ENCODE measurements at regions not wholly inside any gene's neighbourhood (a gene's known extent, or its start where the extent isn't known, plus 50 kb on each side); places are given as distances from the start of the nearest gene placed in this dataset.

DNA sequence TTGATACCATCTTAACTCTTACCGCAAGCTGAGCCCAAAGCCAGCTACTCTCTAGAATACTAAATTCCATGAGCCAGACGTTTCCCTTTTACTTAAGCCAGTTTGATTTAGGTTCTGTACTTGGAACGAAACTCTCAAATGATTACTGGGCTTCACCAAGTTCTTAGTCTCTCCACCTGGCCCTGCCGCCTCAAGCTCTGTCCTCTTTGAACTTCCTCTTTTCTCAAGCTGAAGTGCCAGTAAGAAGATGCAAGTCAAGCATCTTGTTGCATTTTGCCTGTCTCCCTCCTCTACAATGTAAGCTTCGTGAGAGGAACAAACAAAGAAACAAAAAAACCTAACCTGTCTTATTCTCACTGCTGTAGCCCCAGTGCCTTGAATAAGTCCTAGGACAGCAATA is 358.2 kb upstream of the NPVF start:
- Histone ChIP-seq H3K36me3 (no peaks in the 10 kb centered on the region), H3K27ac (no peak overlapping the region), H3K9me3 (no peaks in the 10 kb centered on the region), H3K4me3 (no peak overlapping the region), H3K4me1 (no peaks in the 10 kb centered on the region), H3K27me3 (no peaks in the 10 kb centered on the region)
- DNase-seq, result no peak
- TF ChIP-seq POLR2A (IDR thresholded peaks at IDR 0.05), result no peak
- intact Hi-C loops (cut with DNase I), result no loop called here
- WGBS, 2 donors, result 68 to 72% methylated on average over 5 of the region's 5 CpGs

DNA sequence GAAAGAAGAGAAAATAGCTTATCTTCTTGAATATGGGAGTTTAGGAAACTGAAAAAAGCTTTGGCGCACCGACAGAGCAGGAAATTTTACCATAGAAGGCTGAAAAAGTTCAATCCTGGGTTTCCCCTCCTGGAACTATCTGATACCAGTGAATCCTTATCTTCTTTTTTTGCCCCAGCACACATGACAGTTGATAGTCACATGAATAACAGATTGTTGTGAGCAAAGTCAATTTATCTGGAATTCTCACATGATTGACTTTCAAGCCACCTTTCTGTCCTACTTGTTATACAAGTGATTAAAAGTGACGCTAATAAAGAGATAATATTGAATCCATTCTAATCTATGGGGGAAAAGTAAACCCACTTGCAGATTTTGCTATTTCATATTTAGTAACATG is 365.8 kb upstream of the NPVF start:
- no peak overlapping the region for H3K27ac ChIP-seq
- intact Hi-C loops (cut with DNase I), result no loop called here
- H3K9me3 ChIP-seq, result no peaks in the 10 kb centered on the region
- no peak for DNase-seq
- H3K36me3 ChIP-seq, result no peaks in the 10 kb centered on the region
- WGBS, 2 donors, result 59 to 90% methylated on average over 3 of the region's 3 CpGs
- H3K27me3 ChIP-seq, result no peaks in the 10 kb centered on the region
- peaks cover 0 to 9% (median 5%) of the 10 kb centered on the region in 3 donors for H3K4me1 ChIP-seq
- no peak overlapping the region for H3K4me3 ChIP-seq
- no peak for TF ChIP-seq POLR2A (IDR thresholded peaks at IDR 0.05)
- TF ChIP-seq, protein P1, sequence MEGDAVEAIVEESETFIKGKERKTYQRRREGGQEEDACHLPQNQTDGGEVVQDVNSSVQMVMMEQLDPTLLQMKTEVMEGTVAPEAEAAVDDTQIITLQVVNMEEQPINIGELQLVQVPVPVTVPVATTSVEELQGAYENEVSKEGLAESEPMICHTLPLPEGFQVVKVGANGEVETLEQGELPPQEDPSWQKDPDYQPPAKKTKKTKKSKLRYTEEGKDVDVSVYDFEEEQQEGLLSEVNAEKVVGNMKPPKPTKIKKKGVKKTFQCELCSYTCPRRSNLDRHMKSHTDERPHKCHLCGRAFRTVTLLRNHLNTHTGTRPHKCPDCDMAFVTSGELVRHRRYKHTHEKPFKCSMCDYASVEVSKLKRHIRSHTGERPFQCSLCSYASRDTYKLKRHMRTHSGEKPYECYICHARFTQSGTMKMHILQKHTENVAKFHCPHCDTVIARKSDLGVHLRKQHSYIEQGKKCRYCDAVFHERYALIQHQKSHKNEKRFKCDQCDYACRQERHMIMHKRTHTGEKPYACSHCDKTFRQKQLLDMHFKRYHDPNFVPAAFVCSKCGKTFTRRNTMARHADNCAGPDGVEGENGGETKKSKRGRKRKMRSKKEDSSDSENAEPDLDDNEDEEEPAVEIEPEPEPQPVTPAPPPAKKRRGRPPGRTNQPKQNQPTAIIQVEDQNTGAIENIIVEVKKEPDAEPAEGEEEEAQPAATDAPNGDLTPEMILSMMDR (IDR thresholded peaks at IDR 0.05), result no peak

GRCh38 chr7:25594728-25595127 is 366.4 kb upstream of the NPVF start:
- intact Hi-C loops (cut with DNase I), result no loop called here
- TF ChIP-seq, protein P1 (IDR thresholded peaks at IDR 0.05), result no peak
- TF ChIP-seq POLR2A (IDR thresholded peaks at IDR 0.05), result no peak
- H3K4me3 ChIP-seq, result no peak overlapping the region
- peaks cover 0 to 9% (median 5%) of the 10 kb centered on the region in 3 donors for H3K4me1 ChIP-seq
- H3K27ac ChIP-seq, result no peak overlapping the region
- no peaks in the 10 kb centered on the region for H3K9me3 ChIP-seq
- no peaks in the 10 kb centered on the region for H3K27me3 ChIP-seq
- WGBS, 2 donors, result 49 to 52% methylated on average over 2 of the region's 2 CpGs
- no peaks in the 10 kb centered on the region for H3K36me3 ChIP-seq
- DNase-seq, result no peak

DNA sequence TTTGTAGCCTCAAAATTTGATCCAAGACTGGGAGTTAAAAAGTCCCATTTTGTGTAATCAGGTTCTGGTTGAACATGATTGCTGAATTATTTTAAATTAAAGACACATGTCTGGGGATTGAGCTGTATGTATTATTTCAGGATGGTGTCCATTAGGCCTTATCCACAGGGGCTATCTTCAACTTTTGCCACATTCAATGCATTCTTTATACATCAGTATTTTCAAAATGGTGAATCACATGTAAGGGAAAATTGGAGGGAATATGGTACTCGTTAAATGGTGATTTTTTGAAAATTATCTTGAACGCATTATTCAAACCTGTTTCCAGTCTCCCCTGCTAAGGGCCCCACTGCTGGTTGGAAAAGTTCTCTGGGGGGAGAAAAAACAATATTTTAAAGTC is 367.7 kb upstream of the NPVF start:
- H3K4me1 ChIP-seq, result peaks cover 0 to 9% (median 5%) of the 10 kb centered on the region in 3 donors
- no peaks in the 10 kb centered on the region for H3K36me3 ChIP-seq
- no peak overlapping the region for H3K4me3 ChIP-seq
- no peak overlapping the region for H3K27ac ChIP-seq
- H3K9me3 ChIP-seq, result no peaks in the 10 kb centered on the region
- TF ChIP-seq, protein P1 (IDR thresholded peaks at IDR 0.05), result no peak
- TF ChIP-seq POLR2A (IDR thresholded peaks at IDR 0.05), result no peak
- DNase-seq, result no peak
- 94 to 97% methylated on average over 2 of the region's 2 CpGs for WGBS, 2 donors
- intact Hi-C loops (cut with DNase I), result no loop called here
- no peaks in the 10 kb centered on the region for H3K27me3 ChIP-seq

- intact Hi-C loops (cut with DNase I), result no loop called here
- TF ChIP-seq, protein P1 (IDR thresholded peaks at IDR 0.05), result no peak
- no peak for TF ChIP-seq POLR2A (IDR thresholded peaks at IDR 0.05)
- Histone ChIP-seq H3K4me1 (peaks cover 0 to 9% (median 5%) of the 10 kb centered on the region in 3 donors), H3K27me3 (peaks cover 0 to 3% (median 0%) of the 10 kb centered on the region in 4 donors), H3K9me3 (no peaks in the 10 kb centered on the region), H3K36me3 (no peaks in the 10 kb centered on the region), H3K27ac (no peak overlapping the region), H3K4me3 (no peak overlapping the region)
- 80 to 84% methylated on average over 9 of the region's 9 CpGs for WGBS, 2 donors
- no peak for DNase-seq
Measured at GRCh38 chr7:25596443-25596842, 368.2 kb upstream of the NPVF start.

DNA sequence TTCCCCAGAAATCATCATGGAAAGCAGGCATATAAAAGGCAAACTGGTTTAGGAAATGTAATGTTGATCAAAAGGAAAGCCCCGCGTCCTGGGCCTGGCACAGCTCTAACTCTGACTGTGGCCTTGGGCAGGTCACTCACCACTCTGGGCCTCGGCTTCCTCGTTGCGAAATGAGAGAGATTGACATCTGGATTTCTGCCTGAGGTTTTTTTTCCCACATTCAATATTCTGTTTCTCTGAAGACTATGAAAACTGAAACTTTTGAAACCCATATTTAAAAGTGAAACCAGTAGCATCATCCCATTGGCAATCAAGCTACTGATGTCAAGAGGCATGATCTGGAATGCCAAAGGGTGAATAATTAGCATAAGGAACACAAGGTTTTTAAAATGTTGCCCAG is 369.7 kb upstream of the NPVF start:
- no peak for DNase-seq
- 18 to 20% methylated on average over 5 of the region's 5 CpGs for whole genome bisulfite sequencing, 2 donors
- no peaks in the 10 kb centered on the region for H3K9me3 ChIP-seq
- peaks cover 0 to 9% (median 5%) of the 10 kb centered on the region in 3 donors for H3K4me1 ChIP-seq
- H3K27me3 ChIP-seq, result peaks cover 0 to 3% (median 0%) of the 10 kb centered on the region in 4 donors
- no peaks in the 10 kb centered on the region for H3K36me3 ChIP-seq
- intact Hi-C loops (cut with DNase I), result no loop called here
- no peak overlapping the region for H3K4me3 ChIP-seq
- TF ChIP-seq, protein P1 (IDR thresholded peaks at IDR 0.05), result no peak
- no peak for TF ChIP-seq POLR2A (IDR thresholded peaks at IDR 0.05)
- no peak overlapping the region for H3K27ac ChIP-seq
